NCI-H2029 (cell line): ENCODE measurements at regions not wholly inside any gene's neighbourhood (a gene's known extent, or its start where the extent isn't known, plus 50 kb on each side); places are given as distances from the start of the nearest gene placed in this dataset.
"Not testable (repeated sequence)": the region's sequence is repeated elsewhere in the genome, so short reads cannot be mapped to it uniquely, and the experiment has no call there.

Experiments
- DNase-seq: peaks from one replicate; lab custom pipeline; 2025; lab: John Stamatoyannopoulos, UW

GRCh38 chr1:244322791-244323521, 128.8 kb downstream of the ADSS2 start:
- DNase-seq = no peak

GRCh38 chr1:244324176-244324883, 127.4 kb downstream of the ADSS2 start:
- DNase-seq = no peak

- no peak for DNase-seq
Observed at GRCh38 chr1:244325056-244325758, 126.5 kb downstream of the ADSS2 start.

GRCh38 chr1:244326757-244327156, 125.0 kb downstream of the ADSS2 start:
- no peak for DNase-seq

GRCh38 chr1:244327533-244327932, 124.2 kb downstream of the ADSS2 start:
- no peak for DNase-seq

GRCh38 chr1:244328476-244328875, 123.2 kb downstream of the ADSS2 start:
- no peak for DNase-seq

GRCh38 chr1:244329591-244330317, 122.0 kb downstream of the ADSS2 start:
- DNase-seq = no peak

- DNase-seq = no peak
Observed at GRCh38 chr1:244330318-244330625, 121.4 kb downstream of the ADSS2 start.

- DNase-seq = not testable (repeated sequence)
Observed at GRCh38 chr1:244332761-244333160, 118.9 kb downstream of the ADSS2 start.

- DNase-seq = not testable (repeated sequence)
Observed at GRCh38 chr1:244334315-244334714, 117.4 kb downstream of the ADSS2 start.

GRCh38 chr1:244334842-244335241, 116.9 kb downstream of the ADSS2 start:
- DNase-seq = not testable (repeated sequence)

GRCh38 chr1:244335456-244335855, 116.3 kb downstream of the ADSS2 start:
- no peak for DNase-seq

- DNase-seq = no peak
Observed at GRCh38 chr1:244336232-244336899, 115.3 kb downstream of the ADSS2 start.

GRCh38 chr1:244337839-244338238, 113.9 kb downstream of the ADSS2 start:
- no peak for DNase-seq

GRCh38 chr1:244339073-244339692, 112.5 kb downstream of the ADSS2 start:
- no peak for DNase-seq

- DNase-seq = no peak
Observed at GRCh38 chr1:244339776-244340175, 111.9 kb downstream of the ADSS2 start.

GRCh38 chr1:244340396-244340795, 111.3 kb downstream of the ADSS2 start:
- DNase-seq = no peak

GRCh38 chr1:244341455-244342450, 110.0 kb downstream of the ADSS2 start:
- no peak for DNase-seq

GRCh38 chr1:244344001-244344400, 107.7 kb downstream of the ADSS2 start:
- no peak for DNase-seq

GRCh38 chr1:244346972-244347618, 104.6 kb downstream of the ADSS2 start:
- DNase-seq = no peak
